Esophagus (tissue), 2 donors: ENCODE measurements at regions not wholly inside any gene's neighbourhood (a gene's known extent, or its start where the extent isn't known, plus 50 kb on each side); places are given as distances from the start of the nearest gene placed in this dataset.
"Not testable (repeated sequence)": the region's sequence is repeated elsewhere in the genome, so short reads cannot be mapped to it uniquely, and the experiment has no call there.

Experiments
- H3K27ac ChIP-seq, 2 donors: one replicate each; pipeline ENCODE4 v1.5.1; 2013; ENCODE audit warnings: low read depth in 2 of 2, mild to moderate bottlenecking in 2 of 2, inconsistent platforms in 1 of 2, low read length in 1 of 2, moderate library complexity in 1 of 2
- H3K27me3 ChIP-seq, 2 donors: one replicate each; pipeline ENCODE4 v1.6.1; 2013; ENCODE audit warnings: low read length in 2 of 2, control low read depth in 1 of 2, mild to moderate bottlenecking in 1 of 2; ENCODE audit not compliant: insufficient read depth in 2 of 2, control insufficient read depth in 1 of 2
- H3K36me3 ChIP-seq, 2 donors: one replicate each; pipeline ENCODE4 v1.6.1; 2013; ENCODE audit warnings: low read length in 1 of 2; ENCODE audit not compliant: control insufficient read depth in 2 of 2, insufficient read depth in 2 of 2
- H3K4me1 ChIP-seq, 2 donors: one replicate each; pipeline ENCODE4 v1.6.1; 2013; ENCODE audit warnings: low read length in 1 of 2; ENCODE audit not compliant: control insufficient read depth in 2 of 2, insufficient read depth in 2 of 2
- H3K4me3 ChIP-seq, 2 donors: one replicate each; pipeline ENCODE4 v1.5.1; 2013; ENCODE audit warnings: low read length in 2 of 2, mild to moderate bottlenecking in 2 of 2, low read depth in 1 of 2, moderate library complexity in 1 of 2
- H3K9me3 ChIP-seq, 2 donors: one replicate each; pipeline ENCODE4 v1.6.1; 2013; ENCODE audit warnings: mild to moderate bottlenecking in 2 of 2, low read depth in 1 of 2, low read length in 1 of 2, moderate library complexity in 1 of 2; ENCODE audit not compliant: control insufficient read depth in 2 of 2, insufficient read depth in 1 of 2
- WGBS, 2 donors: extraction: QIAGEN DNeasy Blood & Tissue Kit; methylation state at CpG; one replicate each; pipeline ENCODE4 v1.1.7; 2013; 5-methylcytosine and 5-hydroxymethylcytosine counted together
- donor health status: healthy with polysubstance abuse.
- donor health status: Bipolar disorder and iron deficiency.

DNA sequence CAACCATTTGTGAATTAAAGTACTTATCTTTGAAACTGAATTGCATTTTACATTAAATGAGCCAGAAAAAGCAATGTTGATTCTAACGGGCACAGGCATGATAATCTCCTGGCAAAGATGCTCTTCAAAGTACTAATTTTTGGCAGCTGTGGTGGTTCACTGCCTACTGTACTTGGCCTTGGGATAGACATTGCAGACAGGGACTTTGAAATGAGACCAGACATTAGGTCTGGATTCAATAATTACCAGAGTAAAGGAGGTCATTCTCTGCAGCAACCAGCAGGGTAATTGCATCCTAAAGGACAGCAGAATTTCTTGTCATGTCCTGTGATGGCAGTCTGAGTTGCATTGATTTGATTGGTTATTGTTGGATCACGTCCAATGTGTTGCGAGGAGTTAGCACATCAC is 986.5 kb downstream of the TDRD15 start:
- Histone ChIP-seq H3K36me3 (no peaks in the 10 kb centered on the region), H3K9me3 (no peaks in the 10 kb centered on the region), H3K4me1 (no peaks in the 10 kb centered on the region), H3K27ac (no peak overlapping the region), H3K27me3 (no peaks in the 10 kb centered on the region), H3K4me3 (no peak overlapping the region)
- 35 to 50% methylated on average over 3 of the region's 3 CpGs for WGBS, 2 donors

GRCh38 chr2:22124003-22124402 is 1000.2 kb downstream of the TDRD15 start:
- no peaks in the 10 kb centered on the region for H3K4me1 ChIP-seq
- H3K27me3 ChIP-seq = no peaks in the 10 kb centered on the region
- H3K36me3 ChIP-seq = no peaks in the 10 kb centered on the region
- WGBS, 2 donors = 65 to 68% methylated on average over 4 of the region's 4 CpGs
- no peak overlapping the region for H3K4me3 ChIP-seq
- no peak overlapping the region for H3K27ac ChIP-seq
- H3K9me3 ChIP-seq = peaks cover 2 to 4% of the 10 kb centered on the region in 2 donors

DNA sequence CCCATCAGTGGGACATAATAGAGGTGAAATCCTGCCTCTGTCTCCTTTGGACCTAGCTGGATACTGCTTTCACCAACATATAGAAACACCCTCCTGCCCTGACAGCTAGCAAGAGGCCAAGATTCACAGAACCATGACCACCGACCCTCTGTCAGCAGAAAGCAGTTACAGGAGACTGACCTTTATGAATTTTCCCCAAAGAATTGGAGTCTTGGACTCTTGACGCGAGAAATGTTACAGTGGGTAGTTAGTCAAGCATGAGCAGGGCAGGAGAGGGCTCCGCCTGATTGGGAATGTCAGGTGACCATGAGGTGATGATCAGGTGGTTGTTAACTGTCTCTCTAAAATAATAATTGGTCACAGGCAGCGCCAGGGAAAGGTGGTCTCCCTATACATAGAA is 1002.3 kb downstream of the TDRD15 start:
- H3K36me3 ChIP-seq = no peaks in the 10 kb centered on the region
- 88% methylated on average over 5 of the region's 5 CpGs for WGBS, 2 donors

GRCh38 chr2:22126978-22127377 is 1003.2 kb downstream of the TDRD15 start:
- H3K9me3 ChIP-seq = peaks cover 2 to 4% of the 10 kb centered on the region in 2 donors
- no peaks in the 10 kb centered on the region for H3K36me3 ChIP-seq
- H3K27ac ChIP-seq = no peak overlapping the region
- H3K4me3 ChIP-seq = no peak overlapping the region
- no peaks in the 10 kb centered on the region for H3K27me3 ChIP-seq
- H3K4me1 ChIP-seq = no peaks in the 10 kb centered on the region

More for the DNA sequence above, 1002.3 kb downstream of the TDRD15 start:
- Histone ChIP-seq H3K4me3 (no peak overlapping the region), H3K27me3 (no peaks in the 10 kb centered on the region), H3K4me1 (no peaks in the 10 kb centered on the region), H3K9me3 (peaks cover 2 to 4% of the 10 kb centered on the region in 2 donors), H3K27ac (no peak overlapping the region)

- no peaks in the 10 kb centered on the region for H3K4me1 ChIP-seq
- no peak overlapping the region for H3K4me3 ChIP-seq
- H3K9me3 ChIP-seq = no peaks in the 10 kb centered on the region
- H3K27ac ChIP-seq = no peak overlapping the region
- no peaks in the 10 kb centered on the region for H3K27me3 ChIP-seq
- 74 to 76% methylated on average over 4 of the region's 4 CpGs for WGBS, 2 donors
- no peaks in the 10 kb centered on the region for H3K36me3 ChIP-seq
Measured at GRCh38 chr2:22134421-22134820, 1010.7 kb downstream of the TDRD15 start.

GRCh38 chr2:22136446-22136845 is 1012.7 kb downstream of the TDRD15 start:
- no peak overlapping the region for H3K27ac ChIP-seq
- no peak overlapping the region for H3K4me3 ChIP-seq
- no peaks in the 10 kb centered on the region for H3K4me1 ChIP-seq
- no peaks in the 10 kb centered on the region for H3K27me3 ChIP-seq
- H3K36me3 ChIP-seq = no peaks in the 10 kb centered on the region
- 69 to 79% methylated on average over 4 of the region's 4 CpGs for WGBS, 2 donors
- no peaks in the 10 kb centered on the region for H3K9me3 ChIP-seq

DNA sequence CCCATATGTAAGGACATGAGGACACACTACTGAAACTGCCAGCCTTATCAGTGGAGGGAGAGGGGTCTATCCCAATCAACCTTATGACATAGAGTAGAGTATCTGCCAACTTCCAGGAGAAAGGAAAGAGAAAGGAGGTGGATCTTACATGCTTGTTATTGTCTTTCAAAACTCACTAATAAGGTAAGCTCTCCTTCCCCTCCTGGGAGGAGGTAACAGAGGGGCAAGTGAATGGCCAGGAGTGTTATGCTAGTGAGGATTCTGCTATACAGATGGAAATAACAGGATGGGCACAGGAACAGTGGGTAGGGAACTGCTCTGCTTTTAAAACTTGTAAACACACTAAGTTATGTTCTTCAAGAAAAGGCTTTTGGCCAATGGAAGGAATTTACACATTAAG is 1020.1 kb downstream of the TDRD15 start:
- H3K4me1 ChIP-seq = no peaks in the 10 kb centered on the region
- no peaks in the 10 kb centered on the region for H3K9me3 ChIP-seq
- H3K27ac ChIP-seq = no peak overlapping the region
- no peak overlapping the region for H3K4me3 ChIP-seq
- no peaks in the 10 kb centered on the region for H3K36me3 ChIP-seq
- no peaks in the 10 kb centered on the region for H3K27me3 ChIP-seq

DNA sequence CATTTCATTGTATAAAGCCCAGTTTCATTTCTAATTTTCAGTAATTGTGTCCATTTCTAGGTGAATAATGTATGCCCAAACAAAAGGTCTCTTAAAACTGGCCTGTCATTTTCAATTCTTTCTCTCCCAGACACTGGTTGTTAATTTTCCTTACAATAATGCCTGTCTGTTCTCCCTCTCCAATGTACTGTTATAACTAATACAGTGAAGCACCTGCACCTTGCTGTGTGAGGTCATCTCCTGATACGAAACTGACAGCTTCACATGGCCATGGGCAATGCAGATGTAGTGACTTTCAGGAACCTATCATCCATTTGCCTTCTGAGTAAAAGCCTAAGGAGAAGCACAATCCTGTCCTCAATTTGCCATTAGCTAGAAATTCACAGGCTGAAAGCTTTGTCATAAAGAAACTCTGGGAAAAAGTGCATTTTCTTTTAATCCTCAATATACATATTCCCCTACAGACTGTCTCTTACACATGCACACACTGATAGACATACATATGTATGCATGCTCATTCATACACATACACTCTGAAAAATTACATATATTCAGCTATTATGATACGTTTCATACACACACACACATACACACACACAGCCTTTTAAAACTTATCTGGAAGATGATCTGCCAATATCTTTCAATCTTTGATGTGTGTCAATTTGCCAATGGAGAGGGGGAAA is 1030.3 kb downstream of the TDRD15 start:
- Histone ChIP-seq H3K27me3 (no peaks in the 10 kb centered on the region), H3K4me1 (no peaks in the 10 kb centered on the region), H3K9me3 (peaks cover 4% of the 10 kb centered on the region in 2 donors), H3K27ac (no peak overlapping the region), H3K36me3 (no peaks in the 10 kb centered on the region), H3K4me3 (no peak overlapping the region)
- WGBS, 2 donors = 38% methylated on average over 2 of the region's 2 CpGs

GRCh38 chr2:22156661-22157060 is 1032.9 kb downstream of the TDRD15 start:
- H3K4me3 ChIP-seq, H3K27me3 ChIP-seq, H3K4me1 ChIP-seq, H3K9me3 ChIP-seq, H3K27ac ChIP-seq, H3K36me3 ChIP-seq: not testable (repeated sequence)
- 74 to 84% methylated on average over 6 of the region's 6 CpGs for WGBS, 2 donors

DNA sequence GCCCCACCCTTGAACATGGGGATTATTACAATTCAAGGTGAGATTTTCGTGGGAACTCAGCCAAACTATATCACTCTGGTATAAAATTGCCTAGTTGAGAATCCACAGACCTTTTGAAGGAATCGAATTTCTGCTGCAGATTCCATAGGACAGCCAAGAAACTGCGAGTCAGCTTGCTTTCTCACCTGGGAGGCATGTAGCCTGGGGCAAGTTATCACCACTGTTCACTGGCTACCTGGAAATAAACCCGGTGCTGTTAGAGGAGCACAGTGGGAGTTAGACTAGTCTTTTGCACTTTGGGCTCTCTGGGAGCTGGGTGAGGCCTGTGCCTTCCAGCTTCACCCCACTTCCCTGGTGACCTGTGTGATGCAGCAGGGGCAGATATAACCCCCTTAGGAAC is 1043.5 kb downstream of the TDRD15 start:
- H3K27me3 ChIP-seq = no peaks in the 10 kb centered on the region
- no peak overlapping the region for H3K27ac ChIP-seq
- no peaks in the 10 kb centered on the region for H3K4me1 ChIP-seq
- WGBS, 2 donors = 69% methylated on average over 4 of the region's 4 CpGs
- no peak overlapping the region for H3K4me3 ChIP-seq
- H3K36me3 ChIP-seq = no peaks in the 10 kb centered on the region
- H3K9me3 ChIP-seq = peaks cover 0 to 4% of the 10 kb centered on the region in 2 donors
